Karpas-422 (cell line): ENCODE measurements at regions not wholly inside any gene's neighbourhood (a gene's known extent, or its start where the extent isn't known, plus 50 kb on each side); places are given as distances from the start of the nearest gene placed in this dataset.

ENCODE experiments used
- DNase-seq: peaks from one replicate; pipeline ENCODE4 v3.0.0-alpha.2; 2015
- H2AFZ ChIP-seq: fragments of 200-600 bp; sonication (generic); 2 replicates; pipeline ENCODE4 v1.6.1; 2014; ENCODE audit warnings: antibody characterized with exemption, low read length, mixed read lengths
- H3K27ac ChIP-seq: fragments of 200-600 bp; sonication (generic); 2 replicates; pipeline ENCODE4 v1.5.1; 2014; ENCODE audit warnings: mild to moderate bottlenecking, low read length, moderate library complexity
- H3K27me3 ChIP-seq: fragments of 200-600 bp; sonication (generic); 2 replicates; pipeline ENCODE4 v1.6.1; 2014; ENCODE audit warnings: low read length, mixed read lengths
- H3K36me3 ChIP-seq: fragments of 200-600 bp; sonication (generic); 2 replicates; pipeline ENCODE4 v1.6.1; 2014; ENCODE audit warnings: low read length, mixed read lengths; ENCODE audit not compliant: insufficient read depth
- H3K4me1 ChIP-seq: fragments of 200-600 bp; sonication (generic); 2 replicates; pipeline ENCODE4 v1.6.1; 2014; ENCODE audit warnings: mild to moderate bottlenecking, low read length, mixed read lengths
- H3K4me2 ChIP-seq: fragments of 200-600 bp; sonication (generic); 2 replicates; pipeline ENCODE4 v1.6.1; 2014; ENCODE audit warnings: low read length, low read depth, mild to moderate bottlenecking; ENCODE audit not compliant: poor library complexity, severe bottlenecking
- H3K4me3 ChIP-seq: fragments of 200-600 bp; sonication (generic); 2 replicates; pipeline ENCODE4 v1.5.1; 2014; ENCODE audit warnings: mild to moderate bottlenecking, antibody characterized with exemption, low read length, mixed read lengths
- H3K79me2 ChIP-seq: fragments of 200-600 bp; sonication (generic); 2 replicates; pipeline ENCODE4 v1.6.1; 2014; ENCODE audit warnings: mild to moderate bottlenecking, low read length, mixed read lengths
- H3K9ac ChIP-seq: fragments of 200-600 bp; sonication (generic); 2 replicates; pipeline ENCODE4 v1.6.0; 2014; ENCODE audit warnings: low read length
- H3K9me2 ChIP-seq: fragments of 200-600 bp; sonication (generic), shearing (Covaris generic); replicated peaks from 2 replicates; pipeline ENCODE4 v1.6.0; 2014; ENCODE audit warnings: mild to moderate bottlenecking, low read length, moderate library complexity; ENCODE audit not compliant: insufficient read depth
- H3K9me3 ChIP-seq: fragments of 300-700, 200-600 bp; sonication (generic); 2 replicates; pipeline ENCODE4 v1.6.1; 2014; ENCODE audit warnings: low read length, mixed read lengths
- H4K20me1 ChIP-seq: fragments of 200-600 bp; sonication (generic); 2 replicates; pipeline ENCODE4 v1.6.1; 2014; ENCODE audit warnings: mild to moderate bottlenecking, antibody characterized with exemption, low read length, low read depth; ENCODE audit not compliant: insufficient read depth

DNA sequence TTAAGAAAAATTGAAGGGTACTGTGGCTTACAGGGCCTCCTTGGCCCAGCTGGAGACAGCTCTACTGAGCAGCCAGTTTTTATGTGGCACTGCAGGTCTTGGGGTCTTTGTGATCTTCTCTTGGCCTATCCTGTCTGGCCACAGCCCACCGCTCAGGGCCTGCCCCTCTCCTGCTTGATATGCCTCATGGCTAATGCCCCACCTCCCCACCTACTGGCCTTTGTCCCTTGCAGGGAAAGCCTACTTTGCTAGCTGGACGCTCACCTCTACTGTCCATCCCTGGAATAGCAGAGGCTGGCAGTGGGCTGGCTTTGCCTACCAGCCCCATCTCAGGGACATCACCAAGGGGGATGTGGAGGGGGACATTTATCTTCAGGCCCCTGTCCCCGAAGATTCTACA, 134.1 kb downstream of the PJA1 start:
- no peak overlapping the region for H3K27ac ChIP-seq
- no peaks in the 10 kb centered on the region for H3K79me2 ChIP-seq
- no peak for DNase-seq
- no peak overlapping the region for H3K4me3 ChIP-seq
- H3K9ac ChIP-seq: no peak overlapping the region
- no peaks in the 10 kb centered on the region for H3K36me3 ChIP-seq
- no peak overlapping the region for H2AFZ ChIP-seq
- no peak overlapping the region for H3K4me2 ChIP-seq
- H3K4me1 ChIP-seq: no peaks in the 10 kb centered on the region
- H3K27me3 ChIP-seq: no peaks in the 10 kb centered on the region
- H4K20me1 ChIP-seq: no peaks in the 10 kb centered on the region
- no peaks in the 10 kb centered on the region for H3K9me2 ChIP-seq
- H3K9me3 ChIP-seq: no peaks in the 10 kb centered on the region

DNA sequence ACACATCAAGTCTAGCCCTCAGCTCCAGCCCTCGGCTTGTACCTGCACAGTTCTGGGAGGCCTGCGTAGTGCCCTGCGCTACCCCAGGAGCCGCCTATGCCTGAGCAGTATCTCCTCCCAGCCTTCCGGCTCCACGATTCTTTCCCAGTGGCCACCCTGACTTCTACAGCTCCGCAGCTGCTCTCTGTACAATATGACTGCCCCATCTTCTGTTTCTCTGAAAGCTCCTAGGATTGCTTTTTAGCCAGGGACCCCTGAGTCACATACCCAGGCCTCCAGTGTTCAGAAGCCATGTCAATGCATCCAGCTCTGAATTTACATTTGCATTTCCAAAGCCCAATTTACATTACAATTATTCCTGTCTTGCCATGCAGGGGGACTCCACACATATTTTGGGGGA, 135.5 kb downstream of the PJA1 start:
- Histone ChIP-seq H3K36me3 (no peaks in the 10 kb centered on the region), H2AFZ (no peak overlapping the region), H3K27ac (no peak overlapping the region), H3K9me2 (no peaks in the 10 kb centered on the region), H4K20me1 (no peaks in the 10 kb centered on the region), H3K9ac (no peak overlapping the region), H3K27me3 (no peaks in the 10 kb centered on the region), H3K4me3 (no peak overlapping the region), H3K4me1 (no peaks in the 10 kb centered on the region), H3K9me3 (no peaks in the 10 kb centered on the region), H3K79me2 (no peaks in the 10 kb centered on the region), H3K4me2 (no peak overlapping the region)
- DNase-seq: no peak

DNA sequence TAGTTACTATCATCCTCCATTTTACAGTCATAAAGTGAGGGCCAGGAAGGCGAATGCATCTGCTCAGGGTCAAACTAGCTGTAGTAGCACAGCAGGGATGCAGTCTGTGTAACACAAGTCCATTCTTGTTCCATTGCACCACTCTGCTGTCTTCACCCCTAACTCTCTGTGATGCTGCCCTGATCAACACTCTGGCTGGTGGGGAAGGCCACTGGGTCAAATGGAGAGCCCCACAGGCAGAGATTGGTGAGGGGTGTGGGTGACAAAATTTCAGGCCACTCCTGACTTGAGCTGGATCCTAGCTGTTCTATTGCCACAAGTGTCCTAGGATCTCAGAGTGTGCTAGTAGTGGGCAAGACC, 136.5 kb downstream of the PJA1 start:
- Histone ChIP-seq H3K4me2 (no peak overlapping the region), H3K9me2 (no peaks in the 10 kb centered on the region), H3K9me3 (no peaks in the 10 kb centered on the region), H3K4me3 (no peak overlapping the region), H3K36me3 (no peaks in the 10 kb centered on the region), H3K9ac (no peak overlapping the region), H3K79me2 (no peaks in the 10 kb centered on the region), H3K27ac (no peak overlapping the region), H4K20me1 (no peaks in the 10 kb centered on the region), H3K4me1 (no peaks in the 10 kb centered on the region), H2AFZ (no peak overlapping the region), H3K27me3 (no peaks in the 10 kb centered on the region)
- no peak for DNase-seq

DNA sequence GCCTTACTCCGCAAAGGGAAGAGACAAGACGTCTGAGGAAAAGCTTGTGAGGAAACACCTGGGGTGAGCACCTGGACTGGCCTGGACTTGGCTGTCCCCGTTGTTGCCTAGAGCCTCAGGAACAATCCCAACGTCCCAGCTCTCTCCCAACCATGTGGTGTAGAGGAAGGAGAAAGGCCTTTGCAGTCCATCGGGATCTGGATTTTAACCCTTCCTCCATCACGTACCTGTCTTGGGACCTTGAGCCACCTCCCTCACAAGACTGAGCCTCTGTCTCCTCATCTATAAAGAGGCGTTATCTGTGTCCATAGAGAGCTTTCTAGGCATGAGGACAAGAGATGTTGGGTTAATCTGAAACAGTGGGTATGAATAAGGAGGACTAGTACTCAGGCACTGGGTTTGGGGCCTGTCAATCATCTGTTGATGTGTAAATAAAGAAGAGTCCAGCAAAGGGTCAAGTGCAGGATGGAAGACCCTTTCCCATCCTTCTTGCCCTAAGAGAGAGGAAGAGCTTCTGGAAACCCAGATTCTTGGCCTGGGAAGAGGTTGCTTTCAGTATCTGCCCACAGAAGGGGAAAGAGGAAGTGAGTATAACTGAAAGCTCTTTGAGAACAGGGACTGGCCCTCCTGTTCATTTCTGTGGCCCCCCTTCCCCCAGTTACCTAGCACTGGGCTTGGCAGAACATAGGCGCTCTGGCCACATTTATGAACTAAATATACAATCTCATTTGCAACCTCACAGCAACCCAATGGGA, 137.1 kb downstream of the PJA1 start:
- H4K20me1 ChIP-seq: no peaks in the 10 kb centered on the region
- no peak overlapping the region for H2AFZ ChIP-seq
- H3K36me3 ChIP-seq: no peaks in the 10 kb centered on the region
- no peaks in the 10 kb centered on the region for H3K4me1 ChIP-seq
- no peaks in the 10 kb centered on the region for H3K9me3 ChIP-seq
- no peaks in the 10 kb centered on the region for H3K9me2 ChIP-seq
- DNase-seq: peak; percentile 42
- H3K4me3 ChIP-seq: no peak overlapping the region
- H3K27ac ChIP-seq: no peak overlapping the region
- no peaks in the 10 kb centered on the region for H3K27me3 ChIP-seq
- no peak overlapping the region for H3K9ac ChIP-seq
- H3K4me2 ChIP-seq: no peak overlapping the region
- H3K79me2 ChIP-seq: no peaks in the 10 kb centered on the region

DNA sequence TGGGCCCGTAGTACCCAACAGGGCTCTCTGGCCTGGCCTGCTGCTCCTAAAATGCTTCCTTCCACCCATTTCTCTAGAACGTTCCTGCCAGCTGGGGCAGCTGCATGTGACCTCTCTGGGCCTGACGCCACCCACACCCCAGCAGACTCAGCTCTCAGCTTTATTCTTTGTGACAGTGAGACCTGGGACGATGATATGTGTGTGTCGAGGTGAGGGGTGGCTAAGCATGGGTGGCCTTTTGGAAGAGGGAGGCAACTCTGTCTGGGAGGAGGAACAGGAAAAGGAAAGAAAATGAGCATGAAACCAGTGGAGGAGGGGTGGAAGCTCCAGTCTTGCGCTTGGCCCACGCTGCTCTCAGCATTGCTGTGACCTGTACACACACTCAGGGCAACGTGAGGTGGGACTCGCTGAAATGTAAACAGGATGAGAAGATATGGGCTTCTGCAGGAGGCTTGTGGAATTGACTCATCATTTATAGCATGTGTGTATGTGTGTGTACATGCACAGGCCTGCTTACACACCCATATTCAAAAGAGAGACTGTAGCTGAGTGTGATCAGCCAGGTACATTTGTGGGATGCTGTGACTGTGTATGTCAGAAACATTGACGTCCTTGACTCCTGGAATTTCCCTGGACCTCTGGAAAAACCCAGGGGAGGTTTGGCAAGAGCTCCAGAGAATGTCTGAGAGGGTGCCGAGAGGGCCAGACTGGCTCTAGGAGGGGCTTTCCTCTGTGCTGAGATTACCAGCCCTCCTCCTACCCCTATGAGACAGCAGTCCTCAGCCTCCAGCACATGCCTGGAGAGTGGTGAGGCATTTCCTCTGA, 137.9 kb downstream of the PJA1 start:
- Histone ChIP-seq H3K9me2 (no peaks in the 10 kb centered on the region), H3K4me2 (no peak overlapping the region), H3K27ac (no peak overlapping the region)

DNA sequence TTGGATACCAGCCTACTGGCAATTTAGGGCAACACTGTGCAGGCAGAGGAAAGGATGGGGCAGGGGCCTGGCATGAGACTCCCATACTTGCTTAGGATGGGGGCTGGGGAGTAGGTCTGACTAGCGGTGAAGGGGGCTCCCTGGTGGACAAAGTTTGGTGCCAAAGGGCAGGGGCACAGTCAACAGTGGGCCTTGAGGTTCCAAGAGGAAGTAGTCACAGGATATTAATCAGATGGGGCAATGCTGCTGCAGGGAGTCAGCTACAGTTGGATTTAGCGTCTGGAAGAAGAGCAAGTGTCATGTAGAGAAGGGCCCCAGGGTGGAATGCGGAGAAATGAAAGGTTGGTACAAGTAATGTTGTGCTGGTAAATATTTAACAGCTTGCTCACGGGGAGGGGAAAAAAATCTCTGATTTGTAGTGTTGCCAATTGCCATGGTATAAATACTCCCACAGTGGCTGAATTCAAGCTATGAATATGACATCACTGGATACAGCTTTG, 139.4 kb downstream of the PJA1 start:
- Histone ChIP-seq H3K4me1 (no peaks in the 10 kb centered on the region), H3K4me3 (no peak overlapping the region), H3K4me2 (no peak overlapping the region), H4K20me1 (no peaks in the 10 kb centered on the region), H2AFZ (no peak overlapping the region), H3K9me2 (no peaks in the 10 kb centered on the region), H3K27me3 (no peaks in the 10 kb centered on the region), H3K79me2 (no peaks in the 10 kb centered on the region), H3K36me3 (no peaks in the 10 kb centered on the region), H3K9me3 (no peaks in the 10 kb centered on the region), H3K27ac (no peak overlapping the region), H3K9ac (no peak overlapping the region)
- DNase-seq: no peak

More for the DNA sequence above, 137.9 kb downstream of the PJA1 start:
- H3K36me3 ChIP-seq: no peaks in the 10 kb centered on the region
- H3K9me3 ChIP-seq: no peaks in the 10 kb centered on the region
- no peak for DNase-seq
- no peaks in the 10 kb centered on the region for H4K20me1 ChIP-seq
- H2AFZ ChIP-seq: no peak overlapping the region
- H3K27me3 ChIP-seq: no peaks in the 10 kb centered on the region
- no peak overlapping the region for H3K9ac ChIP-seq
- no peak overlapping the region for H3K4me3 ChIP-seq
- H3K4me1 ChIP-seq: no peaks in the 10 kb centered on the region
- no peaks in the 10 kb centered on the region for H3K79me2 ChIP-seq

DNA sequence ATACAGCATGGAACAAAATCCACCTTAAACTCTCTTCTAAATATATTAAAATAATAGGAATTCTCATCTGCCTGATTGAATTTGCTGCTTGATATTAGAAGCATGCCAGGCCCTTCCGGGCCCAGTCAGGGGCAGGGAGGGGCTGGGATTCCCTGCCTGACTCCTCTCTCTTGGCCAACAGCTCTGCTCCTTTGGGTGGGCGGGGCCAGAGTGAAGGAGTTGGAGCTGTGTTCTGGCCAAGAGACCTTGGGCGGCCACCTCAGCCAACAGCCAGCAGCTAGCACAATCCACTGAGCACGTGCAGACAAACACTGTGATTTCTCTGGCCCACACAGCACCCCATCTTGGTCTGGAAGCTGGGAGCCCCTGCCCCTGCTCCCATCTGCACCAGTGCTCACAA, 140.3 kb downstream of the PJA1 start:
- Histone ChIP-seq H3K9me2 (no peaks in the 10 kb centered on the region), H4K20me1 (no peaks in the 10 kb centered on the region), H3K9me3 (no peaks in the 10 kb centered on the region), H2AFZ (no peak overlapping the region), H3K4me3 (no peak overlapping the region), H3K36me3 (no peaks in the 10 kb centered on the region), H3K4me2 (no peak overlapping the region), H3K27me3 (no peaks in the 10 kb centered on the region), H3K27ac (no peak overlapping the region), H3K9ac (no peak overlapping the region), H3K79me2 (no peaks in the 10 kb centered on the region), H3K4me1 (no peaks in the 10 kb centered on the region)
- DNase-seq: no peak

DNA sequence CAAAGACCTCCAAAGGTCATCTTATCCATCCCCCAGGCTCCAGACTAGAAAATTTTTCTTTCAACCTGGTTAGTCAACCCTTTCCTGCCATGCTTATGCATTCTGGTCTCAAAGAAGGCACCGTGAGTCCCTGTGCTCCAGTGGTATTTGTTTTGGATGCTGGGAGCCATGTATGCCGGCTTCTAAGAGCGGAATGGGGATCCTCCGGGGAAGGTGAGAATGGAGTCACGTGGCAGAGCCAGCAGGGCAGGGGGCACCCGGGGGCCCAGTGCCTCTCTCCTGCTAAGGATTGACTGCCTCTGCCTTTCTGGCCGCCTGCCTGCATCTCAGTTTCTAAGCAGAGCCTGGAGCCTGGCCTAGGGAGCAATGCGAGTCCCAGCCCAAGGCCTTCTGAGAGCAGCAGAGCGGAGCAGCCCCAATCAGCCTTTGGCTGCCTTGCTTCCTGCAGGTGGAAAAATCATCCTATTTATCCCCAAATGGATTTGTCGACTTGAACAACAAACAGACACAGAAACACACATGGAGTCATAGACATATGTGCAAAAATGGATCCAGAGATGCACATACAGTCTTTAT, 141.0 kb downstream of the PJA1 start:
- Histone ChIP-seq H3K36me3 (no peaks in the 10 kb centered on the region), H3K9ac (no peak overlapping the region), H3K4me3 (no peak overlapping the region), H3K27me3 (no peaks in the 10 kb centered on the region), H3K27ac (no peak overlapping the region), H2AFZ (no peak overlapping the region), H3K4me1 (no peaks in the 10 kb centered on the region), H3K9me2 (no peaks in the 10 kb centered on the region), H3K79me2 (no peaks in the 10 kb centered on the region), H4K20me1 (no peaks in the 10 kb centered on the region), H3K4me2 (no peak overlapping the region), H3K9me3 (no peaks in the 10 kb centered on the region)
- DNase-seq: no peak
